ENCODE measurements at regions not wholly inside any gene's neighbourhood (a gene's known extent, or its start where the extent isn't known, plus 50 kb on each side); places are given as distances from the start of the nearest gene placed in this dataset.

DNA sequence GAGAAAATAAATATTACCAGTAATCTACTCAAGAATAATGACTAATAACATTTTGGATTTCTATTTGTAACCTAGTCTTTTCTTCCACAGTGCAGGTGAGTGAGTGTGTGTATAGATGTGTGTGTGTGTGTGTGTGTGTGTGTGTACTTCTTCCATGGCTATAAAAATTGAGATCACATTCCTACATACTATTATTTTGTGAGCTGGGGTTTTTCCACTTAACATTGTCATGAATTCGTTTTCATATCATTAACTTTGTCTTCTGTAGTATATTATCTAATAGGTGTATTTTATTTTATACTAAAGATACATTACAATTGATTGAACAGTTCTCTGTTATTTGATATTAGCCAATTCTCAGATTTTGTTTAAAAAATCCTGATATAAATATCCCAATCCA lies 152.4 kb upstream of the TRPC7 start:
- no peak for TF ChIP-seq POLR2A (IDR thresholded peaks at IDR 0.05)
- no peak for TF ChIP-seq CTCF (IDR thresholded peaks at IDR 0.05)
